SJCRH30 (cell line): ENCODE measurements at regions not wholly inside any gene's neighbourhood (a gene's known extent, or its start where the extent isn't known, plus 50 kb on each side); places are given as distances from the start of the nearest gene placed in this dataset.
"Not testable (repeated sequence)": the region's sequence is repeated elsewhere in the genome, so short reads cannot be mapped to it uniquely, and the experiment has no call there.

Experiments used
- DNase-seq, 2 experiments: peaks; one replicate each; pipeline ENCODE4 v3.0.0-alpha.2; 2015 to 2020
- H3K27ac ChIP-seq: fragments of 250-450 bp; sonication (Bioruptor Pico); 2 replicates; pipeline ENCODE4 v1.5.1; 2020; ENCODE audit warnings: mild to moderate bottlenecking, moderate library complexity
- H3K27me3 ChIP-seq: fragments of 250-450 bp; sonication (Bioruptor Pico); 2 replicates; pipeline ENCODE4 v1.5.1; 2020; ENCODE audit warnings: mild to moderate bottlenecking, moderate library complexity
- H3K36me3 ChIP-seq: fragments of 250-450 bp; sonication (Bioruptor Pico); 2 replicates; pipeline ENCODE4 v1.5.1; 2020; ENCODE audit warnings: mild to moderate bottlenecking, moderate library complexity
- H3K4me1 ChIP-seq: fragments of 250-450 bp; sonication (Bioruptor Pico); 2 replicates; pipeline ENCODE4 v1.5.1; 2020; ENCODE audit warnings: mild to moderate bottlenecking, moderate library complexity
- H3K4me3 ChIP-seq: fragments of 250-450 bp; sonication (Bioruptor Pico); 2 replicates; pipeline ENCODE4 v1.5.1; 2020; ENCODE audit warnings: mild to moderate bottlenecking, moderate library complexity
- H3K9me3 ChIP-seq: fragments of 250-450 bp; sonication (Bioruptor Pico); replicated peaks from 2 replicates; pipeline ENCODE4 v1.5.1; 2020; ENCODE audit warnings: mild to moderate bottlenecking, moderate library complexity

- DNase-seq: no peak
- no peaks in the 10 kb centered on the region for H3K9me3 ChIP-seq
- H3K36me3 ChIP-seq: no peaks in the 10 kb centered on the region
- no peak overlapping the region for H3K27ac ChIP-seq
- no peaks in the 10 kb centered on the region for H3K4me1 ChIP-seq
- no peak overlapping the region for H3K4me3 ChIP-seq
- H3K27me3 ChIP-seq: no peaks in the 10 kb centered on the region
Measured at GRCh38 chr2:117614296-117614695, 200.2 kb upstream of the DDX18 start.

DNA sequence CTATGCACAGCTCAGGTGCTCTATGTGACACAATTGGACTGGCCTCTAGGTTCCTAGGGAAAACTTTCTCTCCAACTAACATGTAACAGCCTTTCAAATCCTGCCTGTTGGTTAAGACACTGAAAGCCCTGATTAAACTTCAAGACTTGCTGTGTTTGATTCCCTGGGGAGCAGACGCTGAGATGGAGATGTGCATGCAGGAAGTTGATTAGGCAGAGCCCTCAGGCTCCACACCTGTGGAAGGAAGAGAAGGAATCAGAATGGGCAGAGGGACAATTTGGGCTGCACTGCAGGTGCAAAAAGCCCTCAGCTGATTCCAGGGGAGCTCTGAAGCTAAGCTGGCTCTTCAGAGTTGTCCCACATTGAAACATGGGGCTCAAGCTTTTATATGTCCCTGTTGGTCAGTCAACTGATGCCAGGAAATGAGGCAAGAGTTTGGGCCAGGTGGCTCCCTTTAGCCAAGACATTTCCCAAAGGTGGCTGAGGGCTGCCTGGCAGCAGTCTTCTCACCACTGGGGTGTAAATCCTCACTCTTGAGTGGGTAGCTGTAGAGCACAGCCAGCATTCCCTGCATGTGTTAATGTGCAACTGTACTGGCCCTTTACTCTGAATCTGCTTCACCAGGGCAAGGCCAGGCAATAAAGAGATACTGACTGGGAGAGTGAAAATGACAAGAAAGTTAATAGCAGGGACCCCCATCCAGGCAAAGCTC is 199.5 kb upstream of the DDX18 start:
- Histone ChIP-seq H3K9me3 (no peaks in the 10 kb centered on the region), H3K4me3 (no peak overlapping the region), H3K4me1 (no peaks in the 10 kb centered on the region), H3K27me3 (no peaks in the 10 kb centered on the region), H3K27ac (no peak overlapping the region), H3K36me3 (no peaks in the 10 kb centered on the region)
- no peak for DNase-seq

GRCh38 chr2:117618607-117619006 is 195.9 kb upstream of the DDX18 start:
- no peak for DNase-seq
- Histone ChIP-seq H3K4me1 (no peaks in the 10 kb centered on the region), H3K4me3 (no peak overlapping the region), H3K36me3 (no peaks in the 10 kb centered on the region), H3K27me3 (no peaks in the 10 kb centered on the region), H3K9me3 (no peaks in the 10 kb centered on the region), H3K27ac (no peak overlapping the region)

DNA sequence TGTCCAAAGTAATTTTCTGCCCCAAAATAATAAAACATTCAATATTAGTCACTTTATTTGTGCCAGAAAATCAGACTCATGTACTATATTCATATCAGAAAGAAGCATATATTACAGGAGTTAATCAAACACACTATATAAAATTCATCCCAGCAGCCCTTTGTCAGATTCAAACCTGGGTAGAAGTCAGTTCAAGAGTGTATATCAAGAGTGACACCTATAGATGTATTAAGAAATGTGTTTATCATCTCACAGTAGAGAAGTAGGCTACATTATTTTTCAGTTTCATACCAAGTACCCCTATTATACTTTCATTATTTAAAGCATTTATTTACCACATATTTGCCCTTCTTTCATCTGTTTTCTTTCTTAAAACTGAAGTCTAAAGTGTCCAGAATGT is 193.2 kb upstream of the DDX18 start:
- Histone ChIP-seq H3K4me1 (no peaks in the 10 kb centered on the region), H3K27me3 (no peaks in the 10 kb centered on the region), H3K4me3 (no peak overlapping the region), H3K27ac (no peak overlapping the region), H3K9me3 (no peaks in the 10 kb centered on the region), H3K36me3 (no peaks in the 10 kb centered on the region)
- DNase-seq: no peak

DNA sequence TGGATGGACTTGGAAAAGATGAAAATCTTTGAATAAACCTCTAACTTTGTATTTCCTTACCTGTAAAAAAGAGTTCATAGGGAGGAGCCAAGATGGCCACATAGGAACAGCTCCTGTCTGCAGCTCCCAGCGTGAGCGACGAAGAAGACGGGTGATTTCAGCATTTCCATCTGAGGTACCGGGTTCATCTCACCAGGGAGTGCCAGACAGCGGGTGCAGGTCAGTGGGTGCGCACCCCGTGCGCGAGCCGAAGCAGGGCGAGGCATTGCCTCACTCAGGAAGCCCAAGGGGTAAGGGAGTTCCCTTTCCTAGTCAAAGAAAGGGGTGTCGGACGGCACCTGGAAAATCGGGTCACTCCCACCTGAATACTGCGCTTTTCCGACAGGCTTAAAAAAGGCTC is 191.3 kb upstream of the DDX18 start:
- not testable (repeated sequence) for H3K27ac ChIP-seq, H3K4me3 ChIP-seq, H3K9me3 ChIP-seq, H3K27me3 ChIP-seq, DNase-seq, H3K36me3 ChIP-seq, H3K4me1 ChIP-seq

GRCh38 chr2:117631152-117631945 is 183.1 kb upstream of the DDX18 start:
- no peak overlapping the region for H3K4me3 ChIP-seq
- no peak for DNase-seq
- H3K4me1 ChIP-seq: no peaks in the 10 kb centered on the region
- H3K27ac ChIP-seq: no peak overlapping the region
- no peaks in the 10 kb centered on the region for H3K36me3 ChIP-seq
- H3K9me3 ChIP-seq: no peaks in the 10 kb centered on the region
- H3K27me3 ChIP-seq: no peaks in the 10 kb centered on the region

- H3K4me3 ChIP-seq: no peak overlapping the region
- no peaks in the 10 kb centered on the region for H3K27me3 ChIP-seq
- no peaks in the 10 kb centered on the region for H3K9me3 ChIP-seq
- no peak overlapping the region for H3K27ac ChIP-seq
- no peak for DNase-seq
- no peaks in the 10 kb centered on the region for H3K36me3 ChIP-seq
- H3K4me1 ChIP-seq: no peaks in the 10 kb centered on the region
Measured at GRCh38 chr2:117635481-117635880, 179.0 kb upstream of the DDX18 start.

- Histone ChIP-seq H3K27ac (no peak overlapping the region), H3K4me1 (no peaks in the 10 kb centered on the region), H3K27me3 (no peaks in the 10 kb centered on the region), H3K36me3 (no peaks in the 10 kb centered on the region), H3K4me3 (no peak overlapping the region), H3K9me3 (no peaks in the 10 kb centered on the region)
- DNase-seq: no peak
Measured at GRCh38 chr2:117639401-117639800, 175.1 kb upstream of the DDX18 start.

GRCh38 chr2:117644403-117644802 is 170.1 kb upstream of the DDX18 start:
- no peaks in the 10 kb centered on the region for H3K27me3 ChIP-seq
- no peaks in the 10 kb centered on the region for H3K9me3 ChIP-seq
- H3K4me3 ChIP-seq: no peak overlapping the region
- H3K36me3 ChIP-seq: no peaks in the 10 kb centered on the region
- H3K4me1 ChIP-seq: no peaks in the 10 kb centered on the region
- DNase-seq: no peak
- no peak overlapping the region for H3K27ac ChIP-seq

GRCh38 chr2:117645458-117645857 is 169.0 kb upstream of the DDX18 start:
- no peaks in the 10 kb centered on the region for H3K27me3 ChIP-seq
- no peak for DNase-seq
- no peaks in the 10 kb centered on the region for H3K36me3 ChIP-seq
- H3K9me3 ChIP-seq: no peaks in the 10 kb centered on the region
- no peaks in the 10 kb centered on the region for H3K4me1 ChIP-seq
- H3K4me3 ChIP-seq: no peak overlapping the region
- no peak overlapping the region for H3K27ac ChIP-seq

DNA sequence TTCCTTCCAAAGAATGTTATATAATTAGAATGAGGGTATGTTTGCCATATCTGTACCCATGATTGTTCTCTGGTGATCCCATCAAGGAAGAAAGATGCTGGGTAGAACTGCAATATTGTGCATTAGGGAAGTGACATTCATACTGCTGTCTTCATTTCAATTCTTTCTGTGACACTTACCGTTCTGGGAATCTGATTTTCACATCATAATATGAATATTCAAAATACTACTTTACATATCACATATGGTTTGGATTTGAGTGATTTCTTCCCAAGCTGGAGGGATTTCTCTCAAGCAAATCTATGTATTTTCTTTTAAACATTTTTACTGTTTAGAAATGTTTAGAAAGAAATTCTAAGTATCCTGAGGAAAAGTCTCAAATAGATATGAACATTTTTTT is 168.4 kb upstream of the DDX18 start:
- Histone ChIP-seq H3K27me3 (no peaks in the 10 kb centered on the region), H3K36me3 (no peaks in the 10 kb centered on the region), H3K4me1 (no peaks in the 10 kb centered on the region), H3K9me3 (no peaks in the 10 kb centered on the region), H3K4me3 (no peak overlapping the region), H3K27ac (no peak overlapping the region)
- no peak for DNase-seq

DNA sequence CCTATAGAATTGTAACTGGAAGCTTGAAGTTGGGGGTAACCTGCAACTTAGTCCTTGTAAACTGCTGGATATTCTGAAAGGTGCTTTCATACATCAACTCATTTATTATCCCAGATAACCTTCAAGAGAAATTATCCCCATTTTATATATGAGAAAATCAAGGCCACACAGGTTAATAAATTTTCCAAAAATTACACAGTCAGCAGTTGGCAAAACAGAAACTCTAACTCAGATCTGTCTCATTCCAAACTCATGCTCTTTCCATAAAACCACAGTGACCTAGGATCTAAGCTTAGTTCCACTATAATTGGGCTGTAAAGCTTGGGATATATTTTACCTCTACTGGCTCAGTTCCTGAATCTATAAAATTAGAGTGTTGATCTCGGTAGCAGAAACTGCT is 167.6 kb upstream of the DDX18 start:
- Histone ChIP-seq H3K27ac (no peak overlapping the region), H3K9me3 (no peaks in the 10 kb centered on the region), H3K4me3 (no peak overlapping the region), H3K36me3 (no peaks in the 10 kb centered on the region), H3K27me3 (no peaks in the 10 kb centered on the region), H3K4me1 (no peaks in the 10 kb centered on the region)
- no peak for DNase-seq

GRCh38 chr2:117656546-117656945 is 157.9 kb upstream of the DDX18 start:
- Histone ChIP-seq H3K27me3 (no peaks in the 10 kb centered on the region), H3K9me3 (no peaks in the 10 kb centered on the region), H3K4me3 (no peak overlapping the region), H3K4me1 (no peaks in the 10 kb centered on the region), H3K36me3 (no peaks in the 10 kb centered on the region), H3K27ac (no peak overlapping the region)
- DNase-seq: no peak

- Histone ChIP-seq H3K36me3 (no peaks in the 10 kb centered on the region), H3K27ac (no peak overlapping the region), H3K9me3 (no peaks in the 10 kb centered on the region), H3K4me3 (no peak overlapping the region), H3K4me1 (no peaks in the 10 kb centered on the region), H3K27me3 (no peaks in the 10 kb centered on the region)
- DNase-seq: no peak
Measured at GRCh38 chr2:117661619-117662018, 152.9 kb upstream of the DDX18 start.

DNA sequence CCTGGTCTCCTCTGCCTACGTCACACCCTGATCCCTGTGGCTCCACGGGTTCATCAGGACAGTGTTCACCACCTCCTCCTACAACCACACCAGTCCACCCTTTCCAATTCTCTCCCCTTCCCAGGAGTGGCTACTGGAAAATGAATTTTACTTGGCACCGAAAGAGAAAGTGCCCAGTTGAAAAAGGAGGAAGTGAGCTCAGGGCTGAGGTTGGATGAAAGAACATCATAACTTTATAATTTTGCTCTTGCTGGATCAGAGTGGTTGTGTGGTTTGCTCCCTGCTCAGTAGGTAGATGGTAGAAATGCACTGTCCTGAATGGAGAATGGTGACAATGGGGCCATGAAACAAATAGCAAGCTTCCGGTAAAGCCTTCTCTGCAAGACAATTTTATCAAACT is 140.3 kb upstream of the DDX18 start:
- Histone ChIP-seq H3K9me3 (no peaks in the 10 kb centered on the region), H3K4me3 (no peak overlapping the region), H3K36me3 (no peaks in the 10 kb centered on the region), H3K27ac (no peak overlapping the region), H3K4me1 (no peaks in the 10 kb centered on the region), H3K27me3 (no peaks in the 10 kb centered on the region)
- no peak for DNase-seq

DNA sequence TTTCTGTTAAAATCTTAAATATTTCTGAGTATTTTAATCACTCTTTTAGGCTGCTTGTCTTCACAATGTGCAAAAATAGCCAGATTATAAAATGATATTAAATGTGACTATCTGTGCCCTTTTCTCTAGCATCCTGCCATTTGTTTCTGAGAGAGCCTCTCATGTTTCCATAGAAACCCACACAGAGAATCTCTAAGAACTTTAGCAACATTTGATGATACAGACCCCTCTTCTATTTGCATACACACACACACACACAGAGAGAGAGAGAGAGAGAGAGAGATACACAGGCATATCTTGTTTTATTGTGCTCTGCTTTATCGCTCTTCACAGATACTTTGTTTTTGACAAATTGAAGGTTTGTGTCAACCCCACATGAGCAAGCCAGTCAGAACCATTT is 134.5 kb upstream of the DDX18 start:
- DNase-seq: no peak
- no peaks in the 10 kb centered on the region for H3K9me3 ChIP-seq
- no peaks in the 10 kb centered on the region for H3K36me3 ChIP-seq
- H3K27ac ChIP-seq: no peak overlapping the region
- no peaks in the 10 kb centered on the region for H3K4me1 ChIP-seq
- H3K27me3 ChIP-seq: no peaks in the 10 kb centered on the region
- H3K4me3 ChIP-seq: no peak overlapping the region
